SH-SY5Y (cell line): ENCODE measurements at regions not wholly inside any gene's neighbourhood (a gene's known extent, or its start where the extent isn't known, plus 50 kb on each side); places are given as distances from the start of the nearest gene placed in this dataset.

Experiments used
- GATA2 ChIP-seq: IDR thresholded peaks from 2 replicates; pipeline ENCODE4 v1.6.1; 2011; ENCODE audit warnings: mild to moderate bottlenecking, low read depth, low read length
- GATA3 ChIP-seq: IDR thresholded peaks from 2 replicates; pipeline ENCODE4 v1.6.1; 2011; ENCODE audit warnings: low read depth, mild to moderate bottlenecking, low read length, moderate library complexity

GRCh38 chr17:74077231-74077630 lies 126.2 kb upstream of the RPL38 start:
- no peak for TF ChIP-seq GATA2
- TF ChIP-seq GATA3: no peak
